ENCODE measurements at regions not wholly inside any gene's neighbourhood (a gene's known extent, or its start where the extent isn't known, plus 50 kb on each side); places are given as distances from the start of the nearest gene placed in this dataset.
"Not testable (repeated sequence)": the region's sequence is repeated elsewhere in the genome, so short reads cannot be mapped to it uniquely, and the experiment has no call there.

GRCh38 chr2:191506515-191506914 lies 171.4 kb upstream of the NABP1 start:
- Histone ChIP-seq H3K4me3 (replicated peaks in 1 of 4; ENCODE audit: control extremely low read depth in 1 of 4, insufficient read depth in 1 of 4, low read depth in 3 of 4, low read length in 4 of 4) (no peak overlapping the region), H3K9me3 (ENCODE audit: control insufficient read depth, insufficient read depth, low read depth, low read length) (no peaks in the 10 kb centered on the region), H3K27ac (ENCODE audit: insufficient read depth, low read length) (no peak overlapping the region), H4K20me1 (ENCODE audit: control insufficient read depth, extremely low read depth, insufficient read depth, low read length) (no peaks in the 10 kb centered on the region), H2AFZ (ENCODE audit: low read length) (no peak overlapping the region), H3K27me3 (ENCODE audit: control insufficient read depth, insufficient read depth, low read length) (no peaks in the 10 kb centered on the region), H3K4me2 (ENCODE audit: extremely low read depth, insufficient read depth, low read length) (no peak overlapping the region), H3K9ac (ENCODE audit: insufficient read depth, low read length) (no peak overlapping the region), H3K36me3 (ENCODE audit: control insufficient read depth, insufficient read depth, low read length) (no peaks in the 10 kb centered on the region), H3K4me1 (ENCODE audit: control insufficient read depth, extremely low read depth, insufficient read depth, low read length) (no peaks in the 10 kb centered on the region), H3K79me2 (ENCODE audit: control insufficient read depth, insufficient read depth, low read length) (no peaks in the 10 kb centered on the region)
- DNase-seq (ENCODE audit: low read depth in 2 of 2), result no peak
- TF ChIP-seq EZH2 (IDR thresholded peaks at IDR 0.05; ENCODE audit: low read length, missing control alignments) (no peak), CTCF (conservative IDR thresholded peaks at IDR 0.05 in 1 of 2, IDR thresholded peaks at IDR 0.05 in 1 of 2; ENCODE audit: low read depth in 1 of 2, low read length in 2 of 2) (no peak)

GRCh38 chr2:191507252-191507853 lies 170.6 kb upstream of the NABP1 start:
- H3K79me2 ChIP-seq (ENCODE audit: control insufficient read depth, insufficient read depth, low read length); DNase-seq (ENCODE audit: low read depth in 2 of 2); H3K27me3 ChIP-seq (ENCODE audit: control insufficient read depth, insufficient read depth, low read length); H3K9ac ChIP-seq (ENCODE audit: insufficient read depth, low read length); H3K27ac ChIP-seq (ENCODE audit: insufficient read depth, low read length); H3K4me1 ChIP-seq (ENCODE audit: control insufficient read depth, extremely low read depth, insufficient read depth, low read length); H3K9me3 ChIP-seq (ENCODE audit: control insufficient read depth, insufficient read depth, low read depth, low read length); H2AFZ ChIP-seq (ENCODE audit: low read length); H3K4me3 ChIP-seq (replicated peaks in 1 of 4; ENCODE audit: control extremely low read depth in 1 of 4, insufficient read depth in 1 of 4, low read depth in 3 of 4, low read length in 4 of 4); H3K4me2 ChIP-seq (ENCODE audit: extremely low read depth, insufficient read depth, low read length); H4K20me1 ChIP-seq (ENCODE audit: control insufficient read depth, extremely low read depth, insufficient read depth, low read length); H3K36me3 ChIP-seq (ENCODE audit: control insufficient read depth, insufficient read depth, low read length): not testable (repeated sequence)

- Histone ChIP-seq H3K4me2 (ENCODE audit: extremely low read depth, insufficient read depth, low read length) (no peak overlapping the region), H3K27me3 (ENCODE audit: control insufficient read depth, insufficient read depth, low read length) (no peaks in the 10 kb centered on the region), H3K36me3 (ENCODE audit: control insufficient read depth, insufficient read depth, low read length) (no peaks in the 10 kb centered on the region), H3K4me1 (ENCODE audit: control insufficient read depth, extremely low read depth, insufficient read depth, low read length) (no peaks in the 10 kb centered on the region), H3K79me2 (ENCODE audit: control insufficient read depth, insufficient read depth, low read length) (no peaks in the 10 kb centered on the region), H3K9me3 (ENCODE audit: control insufficient read depth, insufficient read depth, low read depth, low read length) (no peaks in the 10 kb centered on the region), H3K4me3 (replicated peaks in 1 of 4; ENCODE audit: control extremely low read depth in 1 of 4, insufficient read depth in 1 of 4, low read depth in 3 of 4, low read length in 4 of 4) (no peak overlapping the region), H3K27ac (ENCODE audit: insufficient read depth, low read length) (no peak overlapping the region), H3K9ac (ENCODE audit: insufficient read depth, low read length) (no peak overlapping the region), H4K20me1 (ENCODE audit: control insufficient read depth, extremely low read depth, insufficient read depth, low read length) (no peaks in the 10 kb centered on the region), H2AFZ (ENCODE audit: low read length) (no peak overlapping the region)
- no peak for TF ChIP-seq CTCF (conservative IDR thresholded peaks at IDR 0.05 in 1 of 2, IDR thresholded peaks at IDR 0.05 in 1 of 2; ENCODE audit: low read depth in 1 of 2, low read length in 2 of 2)
- no peak for TF ChIP-seq EZH2 (IDR thresholded peaks at IDR 0.05; ENCODE audit: low read length, missing control alignments)
- DNase-seq (ENCODE audit: low read depth in 2 of 2), result no peak
Observed at GRCh38 chr2:191508738-191509137, 169.2 kb upstream of the NABP1 start.
